Ovary (tissue), 7 donors: ENCODE measurements at regions not wholly inside any gene's neighbourhood (a gene's known extent, or its start where the extent isn't known, plus 50 kb on each side); places are given as distances from the start of the nearest gene placed in this dataset.

Experiments
- DNase-seq, 5 donors: peaks; one replicate each; pipeline ENCODE4 v3.0.0-alpha.2; 2019 to 2020
- H3K27ac ChIP-seq, 2 donors: fragments of 200-600 bp; one replicate each; pipeline versions ENCODE4 v1.5.1 to v1.8.0; 2019 to 2022
- H3K27me3 ChIP-seq: fragments of 200-600 bp; one replicate; pipeline ENCODE4 v1.8.0; 2022
- H3K36me3 ChIP-seq: fragments of 200-600 bp; sonication (generic); one replicate; pipeline ENCODE4 v1.5.1; 2019
- H3K4me1 ChIP-seq: one replicate; pipeline ENCODE4 v1.8.1; 2013; ENCODE audit warnings: mild to moderate bottlenecking, moderate library complexity; ENCODE audit not compliant: insufficient read depth
- H3K4me3 ChIP-seq: fragments of 200-600 bp; sonication (generic); one replicate; pipeline ENCODE4 v1.5.1; 2017
- H3K9me3 ChIP-seq, 2 donors: fragments of 200-600 bp in 1 of 2; sonication (generic) in 1 of 2; one replicate each; pipeline versions ENCODE4 v1.5.1 to v1.8.1; 2013 to 2019; ENCODE audit warnings: mild to moderate bottlenecking in 1 of 2, moderate library complexity in 1 of 2
- CTCF ChIP-seq, 3 donors: fragments of 450-650 bp in 2 of 3; fragments of 200-600 bp in 1 of 3; IDR thresholded peaks; one replicate each; pipeline versions ENCODE4 v1.5.1 to v1.8.0; 2016 to 2022; ENCODE audit warnings: antibody characterized with exemption in 3 of 3, mild to moderate bottlenecking in 1 of 3
- EP300 ChIP-seq: sonication (generic); formaldehyde crosslinking; IDR thresholded peaks from one replicate; pipeline ENCODE4 v1.6.1; 2017; ENCODE audit warnings: antibody characterized with exemption
- POLR2A ChIP-seq: fragments of 450-650 bp; IDR thresholded peaks from one replicate; pipeline ENCODE4 v1.6.1; 2017; ENCODE audit warnings: antibody characterized with exemption, mild to moderate bottlenecking, moderate library complexity
- WGBS, 3 donors: extraction: QIAGEN DNeasy Blood & Tissue Kit in 1 of 3; methylation state at CpG; one replicate each; pipeline versions ENCODE4 v1.1.5 to v1.1.7; 2013 to 2017; 5-methylcytosine and 5-hydroxymethylcytosine counted together
- intact Hi-C, 4 donors: fragments of 100-400 bp; cut with DNase I; formaldehyde crosslinking; loops; one replicate each; pipeline versions ENCODE4 v1.11.0 to v1.15.1; 2022 to 2023
- donor health status: DM: no; HTN: no; CAD: no; lungs with moderate emphysema.
- donor health status: DM: no; HTN: no; CAD: no.
- donor health status: Bipolar disorder and iron deficiency.
- donor health status: DM: no; HTN: no; CAD: no.
- donor health status: DM: yes; HTN: yes; CAD: no.

GRCh38 chr7:46368871-46369270, 447.8 kb upstream of the IGFBP3 start:
- no peaks in the 10 kb centered on the region for H3K9me3 ChIP-seq

DNA sequence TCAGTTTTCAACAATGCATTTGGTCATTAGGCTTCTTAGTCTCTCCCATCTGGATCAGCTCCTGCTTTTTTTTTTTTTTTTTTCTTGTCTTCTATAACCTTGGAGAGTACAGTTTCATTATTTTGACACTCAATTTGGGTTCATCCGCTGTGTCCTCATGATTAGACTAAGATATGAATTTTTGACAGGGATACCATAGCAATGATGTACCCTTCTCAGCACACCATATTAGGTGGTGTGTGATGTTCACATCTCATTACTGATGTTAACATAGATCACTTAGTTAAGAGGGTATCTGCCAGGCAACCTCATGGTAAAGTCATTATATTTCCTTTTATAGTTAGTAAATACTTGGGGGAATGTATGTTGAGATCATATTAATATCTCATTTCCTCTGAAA, 445.5 kb upstream of the IGFBP3 start:
- Histone ChIP-seq H3K4me1 (peaks cover 5% of the 10 kb centered on the region), H3K36me3 (no peaks in the 10 kb centered on the region), H3K9me3 (no peaks in the 10 kb centered on the region), H3K4me3 (no peak overlapping the region), H3K27me3 (no peaks in the 10 kb centered on the region), H3K27ac (no peak overlapping the region)
- intact Hi-C loops: no loop called here
- no peak for DNase-seq
- 94 to 97% (median 97%) methylated on average over 1 of the region's 1 CpG for WGBS, 3 donors
- TF ChIP-seq POLR2A: no peak
- TF ChIP-seq CTCF (IDR thresholded peaks at IDR 0.05): no peak
- no peak for TF ChIP-seq EP300

More at GRCh38 chr7:46368871-46369270, 447.8 kb upstream of the IGFBP3 start:
- no peak for TF ChIP-seq POLR2A
- no peak for TF ChIP-seq EP300
- no peak for TF ChIP-seq CTCF (IDR thresholded peaks at IDR 0.05)
- intact Hi-C loops: no loop called here
- no peak overlapping the region for H3K27ac ChIP-seq
- no peaks in the 10 kb centered on the region for H3K36me3 ChIP-seq
- DNase-seq: no peak
- no peaks in the 10 kb centered on the region for H3K27me3 ChIP-seq
- H3K4me3 ChIP-seq: no peak overlapping the region
- WGBS, 3 donors: 97 to 98% (median 98%) methylated on average over 1 of the region's 1 CpG
- peaks cover 3% of the 10 kb centered on the region for H3K4me1 ChIP-seq

DNA sequence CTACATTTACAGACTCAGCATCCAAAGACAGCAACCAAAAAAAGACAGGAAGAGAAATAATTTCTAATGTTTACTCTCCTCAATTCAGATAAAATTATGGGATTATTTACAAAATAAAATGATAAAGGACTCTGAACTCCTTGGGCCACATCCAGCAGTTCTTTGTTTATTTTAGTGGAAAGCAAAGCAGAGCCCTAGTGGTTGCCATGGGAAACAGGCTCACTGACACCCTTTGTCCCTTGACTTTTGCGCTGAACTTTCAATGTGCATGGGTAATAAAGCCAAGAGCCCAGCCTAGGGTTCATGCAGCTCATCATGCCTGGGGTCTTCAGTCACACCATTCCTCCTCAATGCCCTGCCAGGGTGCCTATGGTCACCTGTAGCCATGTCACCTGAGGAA, 442.6 kb upstream of the IGFBP3 start:
- DNase-seq: no peak
- Histone ChIP-seq H3K4me3 (no peak overlapping the region), H3K27ac (no peak overlapping the region), H3K9me3 (no peaks in the 10 kb centered on the region), H3K36me3 (no peaks in the 10 kb centered on the region), H3K4me1 (peaks cover 5% of the 10 kb centered on the region), H3K27me3 (no peaks in the 10 kb centered on the region)
- intact Hi-C loops: no loop called here
- WGBS, 3 donors: 14 to 40% (median 18%) methylated on average over 1 of the region's 1 CpG
- TF ChIP-seq CTCF (IDR thresholded peaks at IDR 0.05): no peak
- no peak for TF ChIP-seq POLR2A
- no peak for TF ChIP-seq EP300

GRCh38 chr7:46360811-46361210, 439.7 kb upstream of the IGFBP3 start:
- Histone ChIP-seq H3K27ac (no peak overlapping the region), H3K36me3 (no peaks in the 10 kb centered on the region), H3K4me3 (no peak overlapping the region), H3K27me3 (no peaks in the 10 kb centered on the region), H3K4me1 (peaks cover 5% of the 10 kb centered on the region), H3K9me3 (no peaks in the 10 kb centered on the region)
- intact Hi-C loops: no loop called here
- no peak for DNase-seq
- TF ChIP-seq POLR2A: no peak
- no peak for TF ChIP-seq CTCF (IDR thresholded peaks at IDR 0.05)
- no peak for TF ChIP-seq EP300
- WGBS, 3 donors: 59 to 76% (median 76%) methylated on average over 2 of the region's 2 CpGs

DNA sequence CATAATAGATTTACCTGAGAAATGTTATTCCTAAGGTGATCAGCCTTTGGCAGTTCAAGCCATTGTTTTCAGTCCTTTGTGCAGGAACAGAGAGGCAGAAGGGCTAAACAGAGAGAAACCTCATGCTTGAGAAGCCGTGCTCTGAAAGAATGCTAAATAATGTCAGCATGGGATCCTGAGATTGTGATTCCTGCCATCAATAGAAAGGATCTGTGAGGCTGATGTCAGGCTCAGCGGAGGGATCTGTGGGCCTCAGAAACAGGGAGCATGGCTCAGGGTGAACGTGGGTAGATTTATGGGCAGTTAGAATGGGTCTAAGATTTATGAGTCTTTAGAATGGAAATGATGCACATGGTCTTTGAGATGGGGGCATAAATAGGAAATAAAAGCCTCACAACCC, 439.2 kb upstream of the IGFBP3 start:
- 88 to 94% (median 90%) methylated on average over 3 of the region's 3 CpGs for WGBS, 3 donors

More for the DNA sequence above, 439.2 kb upstream of the IGFBP3 start:
- no peak for DNase-seq
- Histone ChIP-seq H3K27me3 (no peaks in the 10 kb centered on the region), H3K27ac (no peak overlapping the region), H3K4me1 (peaks cover 5% of the 10 kb centered on the region), H3K36me3 (no peaks in the 10 kb centered on the region), H3K9me3 (no peaks in the 10 kb centered on the region), H3K4me3 (no peak overlapping the region)
- no peak for TF ChIP-seq CTCF (IDR thresholded peaks at IDR 0.05)
- no peak for TF ChIP-seq POLR2A
- no peak for TF ChIP-seq EP300
- intact Hi-C loops: no loop called here
